A673 (cell line): ENCODE measurements at regions not wholly inside any gene's neighbourhood (a gene's known extent, or its start where the extent isn't known, plus 50 kb on each side); places are given as distances from the start of the nearest gene placed in this dataset.

Experiments
- BruUV-seq: library from RNA; stranded (reverse); fragments of 400-500 nt; replicated peaks from 2 replicates; lab custom pipeline; 2021; lab: Mats Ljungman, UMichigan
- CTCF ChIA-PET: fragments of 300-600 bp; sonication (Branson Sonifier 250); formaldehyde crosslinking; loops from one replicate; lab custom pipeline; 2022; ENCODE audit warnings: antibody characterized with exemption; lab: Charles Lee
- POLR2A ChIA-PET: fragments of 300-600 bp; sonication (Branson Sonifier 250); formaldehyde crosslinking; loops from one replicate; lab custom pipeline; 2022; ENCODE audit warnings: antibody characterized with exemption; ENCODE audit not compliant: low non-redundant PET; lab: Charles Lee
- DNase-seq: peaks from one replicate; pipeline ENCODE4 v3.0.0-alpha.2; 2015; ENCODE audit warnings: low spot score
- H3K27ac ChIP-seq: fragments of 200-600 bp; sonication (generic); 2 replicates; pipeline ENCODE4 v1.5.1; 2016; ENCODE audit warnings: mixed run types, low read depth, mild to moderate bottlenecking, mixed read lengths, antibody characterized with exemption, low read length; ENCODE audit not compliant: poor library complexity, severe bottlenecking
- H3K27me3 ChIP-seq: fragments of 200-600 bp; sonication (generic); replicated peaks from 2 replicates; pipeline ENCODE4 v1.6.1; 2017; ENCODE audit warnings: mixed run types, low read depth, mild to moderate bottlenecking, mixed read lengths, antibody characterized with exemption, low read length; ENCODE audit not compliant: insufficient read depth, poor library complexity
- H3K36me3 ChIP-seq: fragments of 200-600 bp; sonication (generic); 2 replicates; pipeline ENCODE4 v1.6.1; 2016; ENCODE audit warnings: mixed run types, mild to moderate bottlenecking, mixed read lengths, antibody characterized with exemption, low read length; ENCODE audit not compliant: insufficient read depth, poor library complexity, severe bottlenecking
- H3K4me1 ChIP-seq: fragments of 200-600 bp; sonication (generic); 2 replicates; pipeline ENCODE4 v1.6.1; 2017; ENCODE audit warnings: mixed run types, mild to moderate bottlenecking, mixed read lengths, antibody characterized with exemption, low read length; ENCODE audit not compliant: insufficient read depth, poor library complexity, severe bottlenecking
- H3K4me3 ChIP-seq: fragments of 200-600 bp; sonication (generic); 2 replicates; pipeline ENCODE4 v1.5.1; 2016; ENCODE audit warnings: low read depth, mixed run types, mild to moderate bottlenecking, mixed read lengths, low read length; ENCODE audit not compliant: poor library complexity, severe bottlenecking
- H3K9me3 ChIP-seq: fragments of 200-600 bp; sonication (generic); 2 replicates; pipeline ENCODE4 v1.6.1; 2016; ENCODE audit warnings: mixed run types, low read depth, mild to moderate bottlenecking, mixed read lengths, antibody characterized with exemption, low read length; ENCODE audit not compliant: poor library complexity, severe bottlenecking
- EZH2 ChIP-seq: fragments of 200-600 bp; sonication (generic); IDR thresholded peaks from 2 replicates; pipeline ENCODE4 v1.6.1; 2017; ENCODE audit warnings: borderline replicate concordance, low read depth, mild to moderate bottlenecking, mixed read lengths, antibody characterized with exemption, low read length; ENCODE audit not compliant: poor library complexity, severe bottlenecking
- intact Hi-C: fragments of 100-400 bp; cut with micrococcal nuclease; formaldehyde crosslinking; loops from one replicate; pipeline ENCODE4 v1.10.0; 2022; ENCODE audit not compliant: unreplicated experiment
- TF ChIP-seq, protein P1 (sequence below): fragments of 300-800, 200-600 bp; sonication (generic); conservative IDR thresholded peaks from 2 replicates; pipeline ENCODE4 v1.5.1; 2017; ENCODE audit warnings: low read depth, mild to moderate bottlenecking, antibody characterized with exemption, low read length, moderate library complexity, mixed read lengths

DNA sequence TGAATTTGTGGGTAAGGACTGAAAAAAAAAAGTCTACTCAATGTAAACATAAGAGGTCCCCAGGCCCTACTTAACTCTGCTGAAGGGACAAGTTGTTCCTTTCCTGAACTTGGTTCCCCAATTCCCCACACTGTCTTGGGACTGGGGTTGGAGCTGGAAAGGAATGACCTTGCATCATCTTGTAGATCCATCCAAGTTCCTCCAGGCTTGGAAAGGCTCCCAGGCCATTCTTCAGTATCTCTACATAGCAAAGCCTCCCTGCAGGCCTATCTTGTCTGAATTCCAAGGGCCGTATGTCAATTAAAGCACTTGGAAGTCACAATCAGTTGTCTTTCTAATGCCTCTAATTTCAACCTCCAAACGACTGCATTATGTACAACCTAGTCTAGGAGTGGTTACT, 361.2 kb downstream of the TMEM135 start:
- Histone ChIP-seq H3K4me1 (no peaks in the 10 kb centered on the region), H3K9me3 (no peaks in the 10 kb centered on the region), H3K27me3 (no peaks in the 10 kb centered on the region), H3K27ac (no peak overlapping the region), H3K4me3 (no peak overlapping the region), H3K36me3 (no peaks in the 10 kb centered on the region)
- ChIA-PET POLR2A (no interaction called here), CTCF (no interaction called here)
- BruUV-seq: no TSS peak
- no peak for TF ChIP-seq EZH2
- TF ChIP-seq, protein P1, sequence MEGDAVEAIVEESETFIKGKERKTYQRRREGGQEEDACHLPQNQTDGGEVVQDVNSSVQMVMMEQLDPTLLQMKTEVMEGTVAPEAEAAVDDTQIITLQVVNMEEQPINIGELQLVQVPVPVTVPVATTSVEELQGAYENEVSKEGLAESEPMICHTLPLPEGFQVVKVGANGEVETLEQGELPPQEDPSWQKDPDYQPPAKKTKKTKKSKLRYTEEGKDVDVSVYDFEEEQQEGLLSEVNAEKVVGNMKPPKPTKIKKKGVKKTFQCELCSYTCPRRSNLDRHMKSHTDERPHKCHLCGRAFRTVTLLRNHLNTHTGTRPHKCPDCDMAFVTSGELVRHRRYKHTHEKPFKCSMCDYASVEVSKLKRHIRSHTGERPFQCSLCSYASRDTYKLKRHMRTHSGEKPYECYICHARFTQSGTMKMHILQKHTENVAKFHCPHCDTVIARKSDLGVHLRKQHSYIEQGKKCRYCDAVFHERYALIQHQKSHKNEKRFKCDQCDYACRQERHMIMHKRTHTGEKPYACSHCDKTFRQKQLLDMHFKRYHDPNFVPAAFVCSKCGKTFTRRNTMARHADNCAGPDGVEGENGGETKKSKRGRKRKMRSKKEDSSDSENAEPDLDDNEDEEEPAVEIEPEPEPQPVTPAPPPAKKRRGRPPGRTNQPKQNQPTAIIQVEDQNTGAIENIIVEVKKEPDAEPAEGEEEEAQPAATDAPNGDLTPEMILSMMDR: no peak
- no peak for DNase-seq
- intact Hi-C loops: no loop called here

DNA sequence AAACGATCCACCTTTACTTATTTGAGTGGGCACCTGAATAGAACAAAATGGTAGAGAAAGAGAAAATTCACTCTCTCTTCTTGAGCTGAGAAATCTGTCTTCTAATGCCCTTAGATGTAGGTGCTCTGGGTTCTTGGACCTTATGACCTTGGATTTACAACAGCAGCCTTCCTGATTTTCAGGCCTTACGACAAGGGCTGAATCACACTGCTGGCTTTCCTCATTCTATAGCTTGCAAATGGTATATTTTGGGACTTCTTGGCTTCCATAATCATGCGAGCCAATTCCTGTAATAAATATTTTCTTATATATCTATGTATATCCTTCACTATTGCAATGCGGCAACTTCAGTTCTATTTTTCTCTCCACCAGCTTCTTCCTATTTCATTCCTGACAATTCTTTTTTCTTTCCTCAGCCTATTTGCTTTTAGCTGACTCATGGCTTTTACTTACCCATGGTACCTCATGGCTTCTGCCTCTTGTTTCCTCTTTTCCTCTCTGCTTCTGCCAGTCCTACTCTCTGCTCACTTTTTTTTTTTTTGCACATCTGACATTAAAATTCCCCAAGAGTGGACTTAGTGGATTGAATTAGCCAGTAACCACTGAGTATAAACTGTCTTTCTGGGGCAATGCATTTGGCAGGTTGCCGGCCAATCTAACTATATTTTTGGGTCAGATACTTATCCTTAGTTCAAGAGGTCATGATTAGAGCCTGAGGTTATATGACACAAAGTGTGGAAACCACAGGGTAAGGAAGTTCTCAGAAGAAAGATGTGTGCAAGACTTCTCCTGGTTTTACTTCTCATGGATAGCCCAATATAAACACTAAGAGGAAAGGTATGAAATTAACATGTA, 359.5 kb downstream of the TMEM135 start:
- H3K27me3 ChIP-seq: no peaks in the 10 kb centered on the region
- H3K36me3 ChIP-seq: no peaks in the 10 kb centered on the region
- DNase-seq: no peak
- intact Hi-C loops: no loop called here
- no TSS peak for BruUV-seq
- no peaks in the 10 kb centered on the region for H3K4me1 ChIP-seq
- ChIA-PET CTCF (no interaction called here), POLR2A (no interaction called here)
- no peaks in the 10 kb centered on the region for H3K9me3 ChIP-seq
- no peak overlapping the region for H3K4me3 ChIP-seq
- no peak overlapping the region for H3K27ac ChIP-seq
- no peak for TF ChIP-seq EZH2
- TF ChIP-seq, protein P1: no peak

DNA sequence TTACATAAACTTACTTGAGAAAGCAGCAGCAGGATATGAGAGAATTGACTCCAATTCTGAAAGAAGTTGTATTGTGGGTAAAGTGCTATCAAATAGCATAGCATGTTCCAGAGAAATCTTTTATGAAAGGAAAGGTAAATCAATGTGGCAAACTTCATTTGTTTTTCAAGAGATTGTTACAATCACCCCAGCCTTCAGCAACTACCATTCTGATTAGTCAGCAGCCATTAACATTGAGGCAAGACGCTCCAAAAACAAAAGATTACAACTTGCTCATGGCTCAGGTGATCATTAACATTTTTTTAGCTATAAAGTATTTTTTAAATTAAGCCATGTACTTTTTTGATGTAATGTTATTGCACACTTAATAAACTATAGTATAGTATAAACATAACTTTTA, 357.2 kb downstream of the TMEM135 start:
- BruUV-seq: no TSS peak
- intact Hi-C loops: no loop called here
- H3K36me3 ChIP-seq: no peaks in the 10 kb centered on the region

More for the DNA sequence above, 357.2 kb downstream of the TMEM135 start:
- no peaks in the 10 kb centered on the region for H3K9me3 ChIP-seq
- H3K4me3 ChIP-seq: no peak overlapping the region
- no peaks in the 10 kb centered on the region for H3K4me1 ChIP-seq
- no peak for DNase-seq
- TF ChIP-seq EZH2: no peak
- TF ChIP-seq, protein P1: no peak
- ChIA-PET POLR2A (no interaction called here), CTCF (no interaction called here)
- no peak overlapping the region for H3K27ac ChIP-seq
- no peaks in the 10 kb centered on the region for H3K27me3 ChIP-seq
